Stimulated activated memory B cell treated with anti-CD40 and anti-IgM and Interleukin-4, amounts not matched to agents 10 μg/mL and 1 μg/mL and 100 μg/mL, for 72 hours (primary cell): ENCODE measurements at regions not wholly inside any gene's neighbourhood (a gene's known extent, or its start where the extent isn't known, plus 50 kb on each side); places are given as distances from the start of the nearest gene placed in this dataset.

Source experiments
- ATAC-seq: fragments of 150-1000 bp; cut with Tn5 transposase; 2 replicates; pipeline ENCODE4 v1.10.0; 2021
- H3K27ac Mint-ChIP-seq: one replicate; pipeline ENCODE4 v1.8.0; 2022; ENCODE audit warnings: mild to moderate bottlenecking, mixed read lengths
- H3K27me3 Mint-ChIP-seq: one replicate; pipeline ENCODE4 v1.8.0; 2022; ENCODE audit warnings: mixed read lengths
- H3K36me3 Mint-ChIP-seq: one replicate; pipeline ENCODE4 v1.8.0; 2022; ENCODE audit warnings: mixed read lengths
- H3K4me1 Mint-ChIP-seq: one replicate; pipeline ENCODE4 v1.8.0; 2022; ENCODE audit warnings: mixed read lengths
- H3K4me3 Mint-ChIP-seq: one replicate; pipeline ENCODE4 v1.8.0; 2022; ENCODE audit warnings: mild to moderate bottlenecking, moderate library complexity, mixed read lengths
- H3K9me3 Mint-ChIP-seq: one replicate; pipeline ENCODE4 v1.8.0; 2022; ENCODE audit warnings: mixed read lengths

GRCh38 chr19:31572102-31572975, 223.1 kb upstream of the TSHZ3 start:
- no peaks in the 10 kb centered on the region for H3K36me3 Mint-ChIP-seq
- ATAC-seq: no peak
- H3K4me1 Mint-ChIP-seq: no peaks in the 10 kb centered on the region
- H3K9me3 Mint-ChIP-seq: peaks cover 3% of the 10 kb centered on the region
- no peaks in the 10 kb centered on the region for H3K27me3 Mint-ChIP-seq
- no peak overlapping the region for H3K4me3 Mint-ChIP-seq
- no peak overlapping the region for H3K27ac Mint-ChIP-seq

GRCh38 chr19:31572976-31573298, 223.7 kb upstream of the TSHZ3 start:
- peaks cover 3% of the 10 kb centered on the region for H3K9me3 Mint-ChIP-seq
- H3K27ac Mint-ChIP-seq: no peak overlapping the region
- H3K36me3 Mint-ChIP-seq: no peaks in the 10 kb centered on the region
- no peak overlapping the region for H3K4me3 Mint-ChIP-seq
- H3K4me1 Mint-ChIP-seq: no peaks in the 10 kb centered on the region
- no peak for ATAC-seq
- H3K27me3 Mint-ChIP-seq: no peaks in the 10 kb centered on the region

GRCh38 chr19:31574251-31574973, 225.2 kb upstream of the TSHZ3 start:
- no peaks in the 10 kb centered on the region for H3K27me3 Mint-ChIP-seq
- no peak for ATAC-seq
- H3K9me3 Mint-ChIP-seq: peaks cover 3% of the 10 kb centered on the region
- no peak overlapping the region for H3K4me3 Mint-ChIP-seq
- H3K36me3 Mint-ChIP-seq: no peaks in the 10 kb centered on the region
- no peak overlapping the region for H3K27ac Mint-ChIP-seq
- H3K4me1 Mint-ChIP-seq: no peaks in the 10 kb centered on the region

- H3K4me1 Mint-ChIP-seq: no peaks in the 10 kb centered on the region
- no peak for ATAC-seq
- H3K36me3 Mint-ChIP-seq: no peaks in the 10 kb centered on the region
- H3K4me3 Mint-ChIP-seq: no peak overlapping the region
- H3K9me3 Mint-ChIP-seq: peaks cover 3% of the 10 kb centered on the region
- no peak overlapping the region for H3K27ac Mint-ChIP-seq
- no peaks in the 10 kb centered on the region for H3K27me3 Mint-ChIP-seq
Observed at GRCh38 chr19:31575846-31576335, 226.7 kb upstream of the TSHZ3 start.

GRCh38 chr19:31578326-31578725, 229.1 kb upstream of the TSHZ3 start:
- H3K27me3 Mint-ChIP-seq: no peaks in the 10 kb centered on the region
- no peak overlapping the region for H3K4me3 Mint-ChIP-seq
- peaks cover 6% of the 10 kb centered on the region for H3K9me3 Mint-ChIP-seq
- no peak overlapping the region for H3K27ac Mint-ChIP-seq
- ATAC-seq: no peak
- H3K4me1 Mint-ChIP-seq: no peaks in the 10 kb centered on the region
- no peaks in the 10 kb centered on the region for H3K36me3 Mint-ChIP-seq

GRCh38 chr19:31583148-31583547, 233.9 kb upstream of the TSHZ3 start:
- H3K4me3 Mint-ChIP-seq: no peak overlapping the region
- no peaks in the 10 kb centered on the region for H3K36me3 Mint-ChIP-seq
- peaks cover 7% of the 10 kb centered on the region for H3K9me3 Mint-ChIP-seq
- no peaks in the 10 kb centered on the region for H3K27me3 Mint-ChIP-seq
- no peak overlapping the region for H3K27ac Mint-ChIP-seq
- H3K4me1 Mint-ChIP-seq: no peaks in the 10 kb centered on the region
- no peak for ATAC-seq

- Mint-ChIP-seq H3K36me3 (no peaks in the 10 kb centered on the region), H3K9me3 (peaks cover 7% of the 10 kb centered on the region), H3K27me3 (no peaks in the 10 kb centered on the region), H3K4me3 (no peak overlapping the region), H3K27ac (no peak overlapping the region), H3K4me1 (no peaks in the 10 kb centered on the region)
- no peak for ATAC-seq
Observed at GRCh38 chr19:31586282-31586681, 237.0 kb upstream of the TSHZ3 start.

GRCh38 chr19:31589109-31589508, 239.9 kb upstream of the TSHZ3 start:
- no peaks in the 10 kb centered on the region for H3K36me3 Mint-ChIP-seq
- H3K27ac Mint-ChIP-seq: no peak overlapping the region
- no peak for ATAC-seq
- H3K27me3 Mint-ChIP-seq: no peaks in the 10 kb centered on the region
- peaks cover 4% of the 10 kb centered on the region for H3K9me3 Mint-ChIP-seq
- H3K4me1 Mint-ChIP-seq: no peaks in the 10 kb centered on the region
- no peak overlapping the region for H3K4me3 Mint-ChIP-seq

GRCh38 chr19:31591258-31591657, 242.0 kb upstream of the TSHZ3 start:
- no peaks in the 10 kb centered on the region for H3K4me1 Mint-ChIP-seq
- no peak overlapping the region for H3K4me3 Mint-ChIP-seq
- no peak overlapping the region for H3K27ac Mint-ChIP-seq
- ATAC-seq: no peak
- no peaks in the 10 kb centered on the region for H3K36me3 Mint-ChIP-seq
- H3K27me3 Mint-ChIP-seq: no peaks in the 10 kb centered on the region
- H3K9me3 Mint-ChIP-seq: peaks cover 6% of the 10 kb centered on the region

GRCh38 chr19:31592456-31592855, 243.2 kb upstream of the TSHZ3 start:
- H3K36me3 Mint-ChIP-seq: no peaks in the 10 kb centered on the region
- no peaks in the 10 kb centered on the region for H3K27me3 Mint-ChIP-seq
- no peaks in the 10 kb centered on the region for H3K4me1 Mint-ChIP-seq
- H3K9me3 Mint-ChIP-seq: peaks cover 9% of the 10 kb centered on the region
- no peak overlapping the region for H3K27ac Mint-ChIP-seq
- no peak for ATAC-seq
- H3K4me3 Mint-ChIP-seq: no peak overlapping the region

GRCh38 chr19:31594701-31595100, 245.5 kb upstream of the TSHZ3 start:
- Mint-ChIP-seq H3K4me1 (no peaks in the 10 kb centered on the region), H3K36me3 (no peaks in the 10 kb centered on the region), H3K27ac (no peak overlapping the region), H3K9me3 (peaks cover 7% of the 10 kb centered on the region), H3K4me3 (no peak overlapping the region), H3K27me3 (no peaks in the 10 kb centered on the region)
- ATAC-seq: no peak

- no peaks in the 10 kb centered on the region for H3K4me1 Mint-ChIP-seq
- H3K9me3 Mint-ChIP-seq: peaks cover 7% of the 10 kb centered on the region
- H3K27me3 Mint-ChIP-seq: no peaks in the 10 kb centered on the region
- H3K27ac Mint-ChIP-seq: no peak overlapping the region
- no peak overlapping the region for H3K4me3 Mint-ChIP-seq
- ATAC-seq: no peak
- H3K36me3 Mint-ChIP-seq: no peaks in the 10 kb centered on the region
Observed at GRCh38 chr19:31595521-31595920, 246.3 kb upstream of the TSHZ3 start.

- Mint-ChIP-seq H3K27me3 (no peaks in the 10 kb centered on the region), H3K36me3 (no peaks in the 10 kb centered on the region), H3K27ac (no peak overlapping the region), H3K9me3 (peaks cover 11% of the 10 kb centered on the region), H3K4me3 (no peak overlapping the region), H3K4me1 (no peaks in the 10 kb centered on the region)
- ATAC-seq: no peak
Observed at GRCh38 chr19:31596751-31597150, 247.5 kb upstream of the TSHZ3 start.

- no peak for ATAC-seq
- no peaks in the 10 kb centered on the region for H3K36me3 Mint-ChIP-seq
- H3K27ac Mint-ChIP-seq: no peak overlapping the region
- H3K27me3 Mint-ChIP-seq: no peaks in the 10 kb centered on the region
- H3K4me3 Mint-ChIP-seq: no peak overlapping the region
- H3K9me3 Mint-ChIP-seq: peaks cover 12% of the 10 kb centered on the region
- no peaks in the 10 kb centered on the region for H3K4me1 Mint-ChIP-seq
Observed at GRCh38 chr19:31597616-31598015, 248.4 kb upstream of the TSHZ3 start.

- H3K36me3 Mint-ChIP-seq: no peaks in the 10 kb centered on the region
- ATAC-seq: no peak
Observed at GRCh38 chr19:31598730-31599238, 249.5 kb upstream of the TSHZ3 start.

More at GRCh38 chr19:31598730-31599238, 249.5 kb upstream of the TSHZ3 start:
- Mint-ChIP-seq H3K27ac (no peak overlapping the region), H3K4me1 (no peaks in the 10 kb centered on the region), H3K4me3 (no peak overlapping the region), H3K27me3 (no peaks in the 10 kb centered on the region), H3K9me3 (peaks cover 12% of the 10 kb centered on the region)
